ENCODE measurements at regions not wholly inside any gene's neighbourhood (a gene's known extent, or its start where the extent isn't known, plus 50 kb on each side); places are given as distances from the start of the nearest gene placed in this dataset.

GRCh38 chr12:125696054-125696453, 630.8 kb downstream of the AACS start:
- TF ChIP-seq CTCF (IDR thresholded peaks at IDR 0.05; ENCODE audit: insufficient read depth, low read depth, low read length, missing control alignments) = no peak
- no peak for DNase-seq (ENCODE audit: low read depth)
- no peak overlapping the region for H3K4me3 ChIP-seq (ENCODE audit: low read length)

- TF ChIP-seq CTCF (IDR thresholded peaks at IDR 0.05; ENCODE audit: insufficient read depth, low read depth, low read length, missing control alignments) = no peak
- DNase-seq (ENCODE audit: low read depth) = no peak
- no peak overlapping the region for H3K4me3 ChIP-seq (ENCODE audit: low read length)
Observed at GRCh38 chr12:125704803-125705202, 639.6 kb downstream of the AACS start.

DNA sequence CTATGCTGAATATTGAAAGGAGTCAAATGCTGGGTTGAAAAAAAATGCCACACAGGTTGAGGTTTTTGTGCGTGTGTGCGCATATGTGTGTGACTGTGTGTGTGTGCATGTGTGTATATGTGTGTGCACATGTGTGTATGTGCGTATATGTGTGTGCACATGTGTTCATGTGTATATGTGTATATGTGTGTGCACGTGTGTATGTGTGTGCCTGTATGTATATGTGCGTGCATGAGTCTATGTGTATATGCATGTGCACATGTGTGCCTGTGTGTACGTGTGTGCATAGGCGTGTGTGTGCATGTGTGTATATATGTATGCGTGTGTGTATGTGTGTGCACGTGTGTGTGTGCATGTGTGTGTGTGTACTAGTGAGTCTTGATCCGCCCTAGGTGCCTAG, 655.7 kb downstream of the AACS start:
- H3K4me3 ChIP-seq (ENCODE audit: low read length) = no peak overlapping the region
- TF ChIP-seq CTCF (IDR thresholded peaks at IDR 0.05; ENCODE audit: insufficient read depth, low read depth, low read length, missing control alignments) = no peak
- DNase-seq (ENCODE audit: low read depth) = no peak

DNA sequence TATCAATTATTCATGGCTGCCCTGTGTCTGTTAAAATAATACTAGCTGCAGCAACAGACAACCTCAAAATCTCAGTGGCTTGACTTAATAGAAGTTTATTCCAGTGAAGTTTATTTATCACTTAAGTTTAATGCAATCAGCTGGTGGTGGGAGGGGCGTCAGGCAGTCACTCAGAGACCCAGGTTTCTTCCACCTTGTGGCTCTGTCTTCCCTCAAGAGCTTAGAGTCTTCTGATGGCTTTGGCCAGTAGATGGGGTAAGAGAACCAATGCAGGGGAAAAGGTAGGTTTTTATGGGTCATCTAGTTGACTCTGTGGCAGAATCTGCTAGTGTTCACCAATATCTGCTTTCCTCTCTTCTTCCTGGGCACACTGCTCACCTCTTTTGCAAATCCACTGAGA, 668.9 kb downstream of the AACS start:
- no peak for DNase-seq (ENCODE audit: low read depth)
- no peak overlapping the region for H3K4me3 ChIP-seq (ENCODE audit: low read length)
- TF ChIP-seq CTCF (IDR thresholded peaks at IDR 0.05; ENCODE audit: insufficient read depth, low read depth, low read length, missing control alignments) = no peak

DNA sequence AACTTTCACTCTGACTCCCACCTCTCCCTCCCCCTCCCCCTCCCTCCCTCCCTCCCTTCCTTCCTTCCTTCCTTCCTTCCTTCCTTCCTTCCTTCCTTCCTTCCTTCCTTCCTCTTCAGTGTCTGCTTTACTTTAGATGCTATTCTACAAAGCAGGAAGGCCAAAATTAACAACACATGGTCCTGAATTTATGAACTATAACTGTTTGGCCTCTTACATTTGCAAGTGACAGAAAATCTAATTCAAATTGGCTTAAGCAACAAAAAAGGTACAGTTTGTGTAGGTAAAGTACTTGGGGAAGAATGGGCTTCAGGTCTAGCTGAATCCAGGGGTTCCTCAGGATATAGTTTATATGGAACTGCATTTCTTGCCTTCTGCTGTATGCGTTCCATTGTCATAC, 673.0 kb downstream of the AACS start:
- DNase-seq (ENCODE audit: low read depth) = no peak
- no peak for TF ChIP-seq CTCF (IDR thresholded peaks at IDR 0.05; ENCODE audit: insufficient read depth, low read depth, low read length, missing control alignments)
- no peak overlapping the region for H3K4me3 ChIP-seq (ENCODE audit: low read length)

GRCh38 chr12:125742413-125742812, 677.2 kb downstream of the AACS start:
- H3K4me3 ChIP-seq (ENCODE audit: low read length) = no peak overlapping the region
- TF ChIP-seq CTCF (IDR thresholded peaks at IDR 0.05; ENCODE audit: insufficient read depth, low read depth, low read length, missing control alignments) = no peak
- no peak for DNase-seq (ENCODE audit: low read depth)

DNA sequence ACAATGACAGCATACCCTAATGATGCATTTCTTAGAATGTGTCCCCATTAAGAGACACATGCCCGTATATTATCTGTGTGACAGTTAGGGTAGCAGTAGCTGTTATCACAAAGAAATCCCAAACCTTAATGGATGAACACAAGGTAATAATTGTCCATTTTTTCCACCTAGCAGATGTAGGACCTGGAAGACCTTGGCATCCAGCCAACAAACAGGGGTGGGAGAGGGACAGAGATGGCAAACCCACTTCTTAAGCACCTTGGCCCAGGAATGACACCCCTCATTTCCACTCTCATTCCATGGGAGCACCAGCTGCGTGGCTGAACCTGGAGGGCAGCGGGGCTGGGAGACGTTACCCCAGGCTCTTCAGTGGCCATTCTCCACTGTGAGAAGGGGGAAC, 679.0 kb downstream of the AACS start:
- no peak for DNase-seq (ENCODE audit: low read depth)
- H3K4me3 ChIP-seq (ENCODE audit: low read length) = no peak overlapping the region
- no peak for TF ChIP-seq CTCF (IDR thresholded peaks at IDR 0.05; ENCODE audit: insufficient read depth, low read depth, low read length, missing control alignments)

Data from epithelial cell of esophagus (primary cell).